GM23338 (cell line): ENCODE measurements at regions not wholly inside any gene's neighbourhood (a gene's known extent, or its start where the extent isn't known, plus 50 kb on each side); places are given as distances from the start of the nearest gene placed in this dataset.
"Not testable (repeated sequence)": the region's sequence is repeated elsewhere in the genome, so short reads cannot be mapped to it uniquely, and the experiment has no call there.

ENCODE experiments used
- CTCF ChIP-seq, 2 experiments: fragments of 200-600 bp in 1 of 2; sonication (generic) in 1 of 2; conservative IDR thresholded peaks; 2 replicates each; pipeline versions ENCODE4 v1.5.1 to v1.6.1; 2016 to 2017; ENCODE audit warnings: antibody characterized with exemption in 2 of 2, low read depth in 2 of 2, mild to moderate bottlenecking in 2 of 2, moderate library complexity in 1 of 2
- EZH2 ChIP-seq: fragments of 200-600 bp; sonication (generic); IDR thresholded peaks from one replicate; pipeline ENCODE4 v1.8.0; 2017; ENCODE audit warnings: antibody characterized with exemption, mild to moderate bottlenecking, low read depth; ENCODE audit not compliant: unreplicated experiment
- POLR2AphosphoS5 ChIP-seq: IDR thresholded peaks from 2 replicates; pipeline ENCODE4 v1.6.1; 2016; ENCODE audit warnings: antibody characterized with exemption, low read depth
- ZNF114 ChIP-seq: fragments of 250-450 bp; sonication (Bioruptor Pico); IDR thresholded peaks from 2 replicates; pipeline ENCODE4 v1.5.0; 2020; ENCODE audit warnings: mild to moderate bottlenecking, moderate library complexity
- ZNF462 ChIP-seq: fragments of 250-450 bp; sonication (Bioruptor Pico); IDR thresholded peaks from 2 replicates; pipeline ENCODE4 v1.5.0; 2020; ENCODE audit warnings: mild to moderate bottlenecking, moderate library complexity
- TF ChIP-seq, protein P1 (sequence below): IDR thresholded peaks from one replicate; pipeline ENCODE4 v1.6.1; 2018; ENCODE audit warnings: antibody characterized with exemption; ENCODE audit not compliant: unreplicated experiment

GRCh38 chr5:58161889-58162288 is 298.0 kb downstream of the PLK2 start:
- TF ChIP-seq ZNF462 (CRISPR knock-in tag); CTCF (conservative IDR thresholded peaks at IDR 0.05; ENCODE audit: low read depth in 2 of 2); ZNF114 (CRISPR knock-in tag); POLR2AphosphoS5; EZH2: not testable (repeated sequence)
- TF ChIP-seq, protein P1, sequence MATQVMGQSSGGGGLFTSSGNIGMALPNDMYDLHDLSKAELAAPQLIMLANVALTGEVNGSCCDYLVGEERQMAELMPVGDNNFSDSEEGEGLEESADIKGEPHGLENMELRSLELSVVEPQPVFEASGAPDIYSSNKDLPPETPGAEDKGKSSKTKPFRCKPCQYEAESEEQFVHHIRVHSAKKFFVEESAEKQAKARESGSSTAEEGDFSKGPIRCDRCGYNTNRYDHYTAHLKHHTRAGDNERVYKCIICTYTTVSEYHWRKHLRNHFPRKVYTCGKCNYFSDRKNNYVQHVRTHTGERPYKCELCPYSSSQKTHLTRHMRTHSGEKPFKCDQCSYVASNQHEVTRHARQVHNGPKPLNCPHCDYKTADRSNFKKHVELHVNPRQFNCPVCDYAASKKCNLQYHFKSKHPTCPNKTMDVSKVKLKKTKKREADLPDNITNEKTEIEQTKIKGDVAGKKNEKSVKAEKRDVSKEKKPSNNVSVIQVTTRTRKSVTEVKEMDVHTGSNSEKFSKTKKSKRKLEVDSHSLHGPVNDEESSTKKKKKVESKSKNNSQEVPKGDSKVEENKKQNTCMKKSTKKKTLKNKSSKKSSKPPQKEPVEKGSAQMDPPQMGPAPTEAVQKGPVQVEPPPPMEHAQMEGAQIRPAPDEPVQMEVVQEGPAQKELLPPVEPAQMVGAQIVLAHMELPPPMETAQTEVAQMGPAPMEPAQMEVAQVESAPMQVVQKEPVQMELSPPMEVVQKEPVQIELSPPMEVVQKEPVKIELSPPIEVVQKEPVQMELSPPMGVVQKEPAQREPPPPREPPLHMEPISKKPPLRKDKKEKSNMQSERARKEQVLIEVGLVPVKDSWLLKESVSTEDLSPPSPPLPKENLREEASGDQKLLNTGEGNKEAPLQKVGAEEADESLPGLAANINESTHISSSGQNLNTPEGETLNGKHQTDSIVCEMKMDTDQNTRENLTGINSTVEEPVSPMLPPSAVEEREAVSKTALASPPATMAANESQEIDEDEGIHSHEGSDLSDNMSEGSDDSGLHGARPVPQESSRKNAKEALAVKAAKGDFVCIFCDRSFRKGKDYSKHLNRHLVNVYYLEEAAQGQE: not testable (repeated sequence)
